Neutrophil (primary cell): ENCODE measurements at regions not wholly inside any gene's neighbourhood (a gene's known extent, or its start where the extent isn't known, plus 50 kb on each side); places are given as distances from the start of the nearest gene placed in this dataset.

Source experiments
- H3K27ac ChIP-seq: fragments of 200-600 bp; sonication (generic); 2 replicates; pipeline ENCODE4 v1.5.1; 2016; ENCODE audit warnings: mild to moderate bottlenecking, moderate library complexity
- H3K27me3 ChIP-seq: fragments of 200-600 bp; sonication (generic); 2 replicates; pipeline ENCODE4 v1.6.0; 2016; ENCODE audit warnings: mild to moderate bottlenecking
- H3K36me3 ChIP-seq: fragments of 200-600 bp; sonication (generic); 2 replicates; pipeline ENCODE4 v1.5.1; 2017
- H3K4me1 ChIP-seq, 2 experiments: fragments of 200-600 bp in 1 of 2; sonication (generic) in 1 of 2; 1 replicate in 1 of 2; 2 replicates in 1 of 2; pipeline versions ENCODE4 v1.5.1 to v1.6.1; 2013 to 2016; ENCODE audit warnings: low read depth in 1 of 2, low read length in 1 of 2, mild to moderate bottlenecking in 1 of 2, moderate library complexity in 1 of 2; ENCODE audit not compliant: control insufficient read depth in 1 of 2, insufficient read depth in 1 of 2
- H3K4me3 ChIP-seq, 2 experiments: fragments of 200-600 bp in 1 of 2; sonication (generic) in 1 of 2; 1 replicate in 1 of 2; 2 replicates in 1 of 2; pipeline ENCODE4 v1.5.1; 2013 to 2016; ENCODE audit warnings: low read depth in 1 of 2, low read length in 1 of 2, mild to moderate bottlenecking in 1 of 2, moderate library complexity in 1 of 2
- H3K9me3 ChIP-seq: fragments of 200-600 bp; sonication (generic); 2 replicates; pipeline ENCODE4 v1.5.1; 2016
- TF ChIP-seq, protein P1 (sequence below): fragments of 200-600 bp; sonication (generic); IDR thresholded peaks from 2 replicates; pipeline ENCODE4 v1.5.1; 2016; ENCODE audit warnings: antibody characterized with exemption

DNA sequence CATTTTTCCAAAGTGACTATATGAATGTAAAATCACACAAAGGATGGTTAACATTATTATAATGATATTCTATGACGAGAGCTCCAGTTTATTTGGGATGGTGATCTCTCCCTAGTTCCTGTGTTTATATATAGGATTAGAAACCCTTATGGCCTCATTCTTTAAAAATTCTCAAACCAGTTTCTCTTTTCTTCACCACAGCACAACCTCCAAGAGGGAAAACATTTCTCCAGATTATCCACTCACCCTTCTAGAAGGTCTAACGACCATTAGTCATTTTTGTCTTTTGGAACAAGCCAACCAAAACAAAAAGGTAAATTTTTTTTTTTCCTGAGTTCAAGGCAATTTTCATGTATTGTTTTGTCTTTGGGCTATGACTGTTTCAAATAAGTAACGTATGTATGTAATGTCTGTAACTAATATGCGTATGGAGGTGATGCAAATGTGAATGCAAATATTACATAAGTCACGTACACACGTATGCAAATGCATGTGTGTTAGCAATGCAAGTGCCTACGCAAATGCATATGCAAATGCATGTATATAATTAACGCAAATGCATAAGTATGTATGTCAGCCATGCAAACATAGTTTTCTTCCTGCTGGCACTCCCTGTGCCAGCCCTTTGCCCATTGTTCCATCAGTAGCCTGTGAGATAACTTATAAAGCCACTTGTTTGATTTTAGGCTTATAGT lies 72.5 kb upstream of the MORC3 start:
- H3K4me3 ChIP-seq, result no peak overlapping the region
- H3K27ac ChIP-seq, result no peak overlapping the region
- peaks cover 91% of the 10 kb centered on the region for H3K36me3 ChIP-seq
- H3K27me3 ChIP-seq, result no peaks in the 10 kb centered on the region
- H3K9me3 ChIP-seq, result no peaks in the 10 kb centered on the region
- no peaks in the 10 kb centered on the region for H3K4me1 ChIP-seq
- TF ChIP-seq, protein P1, sequence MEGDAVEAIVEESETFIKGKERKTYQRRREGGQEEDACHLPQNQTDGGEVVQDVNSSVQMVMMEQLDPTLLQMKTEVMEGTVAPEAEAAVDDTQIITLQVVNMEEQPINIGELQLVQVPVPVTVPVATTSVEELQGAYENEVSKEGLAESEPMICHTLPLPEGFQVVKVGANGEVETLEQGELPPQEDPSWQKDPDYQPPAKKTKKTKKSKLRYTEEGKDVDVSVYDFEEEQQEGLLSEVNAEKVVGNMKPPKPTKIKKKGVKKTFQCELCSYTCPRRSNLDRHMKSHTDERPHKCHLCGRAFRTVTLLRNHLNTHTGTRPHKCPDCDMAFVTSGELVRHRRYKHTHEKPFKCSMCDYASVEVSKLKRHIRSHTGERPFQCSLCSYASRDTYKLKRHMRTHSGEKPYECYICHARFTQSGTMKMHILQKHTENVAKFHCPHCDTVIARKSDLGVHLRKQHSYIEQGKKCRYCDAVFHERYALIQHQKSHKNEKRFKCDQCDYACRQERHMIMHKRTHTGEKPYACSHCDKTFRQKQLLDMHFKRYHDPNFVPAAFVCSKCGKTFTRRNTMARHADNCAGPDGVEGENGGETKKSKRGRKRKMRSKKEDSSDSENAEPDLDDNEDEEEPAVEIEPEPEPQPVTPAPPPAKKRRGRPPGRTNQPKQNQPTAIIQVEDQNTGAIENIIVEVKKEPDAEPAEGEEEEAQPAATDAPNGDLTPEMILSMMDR, result no peak

DNA sequence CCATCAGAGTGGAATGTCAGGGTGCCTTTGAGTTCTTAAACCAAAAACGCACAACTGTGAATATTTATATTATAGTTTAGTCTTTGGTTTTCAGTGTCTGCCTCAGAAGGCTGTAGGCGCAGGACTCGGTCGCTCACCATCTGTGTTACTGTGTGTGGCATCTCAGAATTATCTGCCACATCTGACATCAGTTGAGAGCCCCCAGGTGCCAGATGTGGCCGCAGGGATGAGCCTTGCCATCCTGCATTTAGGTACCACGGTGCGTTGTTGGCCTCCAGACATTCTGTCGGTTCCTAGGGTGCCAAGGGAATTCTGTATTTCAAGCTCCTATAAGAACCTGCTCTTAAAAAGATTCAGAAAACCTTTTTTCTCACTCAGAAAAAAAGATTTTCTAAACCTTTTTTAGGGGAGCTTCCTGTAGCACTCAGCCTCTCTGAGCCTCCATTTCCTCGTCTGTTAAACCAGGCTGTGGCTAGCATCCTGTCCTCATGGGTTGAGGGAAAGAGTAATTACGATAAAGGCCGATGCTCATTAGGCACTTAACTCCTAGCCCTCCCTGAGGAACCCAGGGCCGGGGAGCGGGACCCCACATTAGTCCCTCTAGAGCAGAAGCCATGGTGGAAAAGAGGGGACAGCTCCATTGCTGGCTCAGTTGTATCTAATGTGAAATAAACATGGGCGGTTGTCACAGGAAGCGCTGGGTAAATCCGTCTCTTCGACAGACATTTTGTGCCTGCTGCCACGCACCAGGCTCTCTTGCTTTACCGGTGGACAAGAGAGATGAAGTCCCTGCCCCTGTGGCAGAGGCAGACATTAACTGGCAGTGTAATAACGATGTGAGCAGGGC lies 70.2 kb upstream of the MORC3 start:
- H3K4me3 ChIP-seq, result no peak overlapping the region
- H3K27me3 ChIP-seq, result no peaks in the 10 kb centered on the region
- H3K27ac ChIP-seq, result no peak overlapping the region
- TF ChIP-seq, protein P1, result no peak
- no peaks in the 10 kb centered on the region for H3K4me1 ChIP-seq
- H3K9me3 ChIP-seq, result no peaks in the 10 kb centered on the region
- H3K36me3 ChIP-seq, result peaks cover 98% of the 10 kb centered on the region

DNA sequence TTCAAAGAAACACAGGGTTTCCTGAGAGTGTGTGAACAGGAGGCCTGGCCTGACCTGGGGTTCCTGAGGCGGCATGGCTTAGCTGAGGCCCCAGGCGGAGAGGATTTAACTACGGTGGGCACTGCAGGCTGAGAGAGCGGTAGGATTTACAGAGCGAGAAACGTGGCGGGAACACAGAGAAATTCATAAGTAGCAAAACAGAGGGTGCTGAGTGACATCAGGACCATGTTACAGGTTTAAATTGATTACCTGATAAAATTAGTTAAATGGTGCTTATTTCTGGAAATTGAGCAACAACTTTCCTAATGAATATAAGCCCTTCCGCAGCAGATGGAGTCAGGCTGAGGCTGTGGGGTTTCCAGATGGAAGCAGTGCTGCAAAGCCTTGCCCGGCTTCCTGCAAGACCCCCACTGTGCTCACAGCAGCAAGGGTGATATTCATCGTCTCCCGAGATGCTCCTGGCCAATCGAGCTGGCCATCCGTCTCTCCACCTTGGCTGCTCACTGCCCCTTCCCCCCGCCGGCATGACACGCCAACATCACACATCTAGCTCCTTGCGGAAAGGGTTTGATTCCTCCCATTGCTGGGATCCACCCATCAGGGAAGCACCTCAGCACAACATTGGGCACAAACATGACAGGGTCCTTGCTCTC lies 69.4 kb upstream of the MORC3 start:
- peaks cover 98% of the 10 kb centered on the region for H3K36me3 ChIP-seq
- TF ChIP-seq, protein P1, result no peak

DNA sequence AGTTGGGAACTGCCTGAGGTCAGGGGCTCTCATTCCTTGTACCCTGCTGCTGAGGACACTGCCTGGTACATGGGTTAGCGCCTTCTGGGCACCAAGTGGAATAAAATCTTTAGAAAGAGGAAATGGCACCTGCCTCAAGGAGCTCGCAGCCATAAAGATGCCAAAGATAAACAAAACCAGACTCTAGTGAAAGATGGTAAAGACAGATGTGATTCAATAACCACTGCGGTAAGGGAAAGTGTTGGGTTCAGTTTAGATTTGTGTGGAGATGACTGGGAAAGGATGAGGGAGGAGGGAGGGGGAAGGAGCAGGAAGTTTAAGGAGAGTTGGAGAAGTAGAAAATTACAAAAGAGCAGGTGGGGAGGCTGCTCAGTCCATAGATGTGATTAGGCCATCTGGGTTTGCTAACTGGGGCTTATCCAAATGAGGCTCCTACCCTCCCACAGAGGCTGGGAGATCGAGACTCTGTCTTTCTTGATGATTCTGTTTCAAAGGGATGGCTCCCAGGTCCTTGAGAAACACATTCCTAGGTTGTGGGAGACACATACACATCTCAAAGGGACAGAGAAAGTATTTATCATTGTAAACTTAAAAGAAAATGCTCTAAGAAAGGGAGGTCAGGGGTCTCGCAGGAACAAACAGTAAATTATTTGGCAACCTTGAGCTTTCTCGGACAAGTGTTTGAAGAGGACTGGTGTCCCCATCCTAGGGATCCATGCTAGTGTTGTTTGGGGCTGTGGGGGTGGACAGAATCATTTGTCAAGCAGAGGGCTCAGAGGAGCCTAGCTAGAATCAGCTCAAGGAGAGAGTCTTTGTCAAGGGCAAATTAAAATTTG lies 65.7 kb upstream of the MORC3 start:
- TF ChIP-seq, protein P1, result no peak
- Histone ChIP-seq H3K27me3 (no peaks in the 10 kb centered on the region), H3K36me3 (peaks cover 98% of the 10 kb centered on the region), H3K4me3 (no peak overlapping the region), H3K4me1 (no peaks in the 10 kb centered on the region), H3K9me3 (no peaks in the 10 kb centered on the region), H3K27ac (peak overlapping the region; percentile 50)

More for the DNA sequence above, 69.4 kb upstream of the MORC3 start:
- Histone ChIP-seq H3K27me3 (no peaks in the 10 kb centered on the region), H3K4me1 (no peaks in the 10 kb centered on the region), H3K27ac (no peak overlapping the region), H3K9me3 (no peaks in the 10 kb centered on the region), H3K4me3 (no peak overlapping the region)

DNA sequence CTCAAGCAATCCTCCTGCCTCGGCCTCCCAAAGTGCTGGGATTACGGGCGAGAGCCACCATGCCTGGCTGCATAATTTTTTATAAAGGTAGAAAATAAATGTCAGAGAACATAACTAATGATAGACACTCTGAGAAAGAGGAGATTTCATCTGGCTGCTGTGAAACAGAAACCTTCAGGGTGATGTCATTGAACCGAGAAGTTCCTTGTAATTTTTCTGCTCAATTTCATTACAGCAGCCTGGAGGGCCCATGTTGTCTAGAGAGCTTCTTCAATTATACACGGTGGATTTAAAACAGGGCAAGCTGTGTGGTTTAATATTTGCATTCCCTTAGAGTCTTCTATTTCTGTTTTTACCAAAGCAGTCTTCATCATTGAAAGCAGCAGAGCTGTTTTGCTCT lies 64.3 kb upstream of the MORC3 start:
- Histone ChIP-seq H3K27me3 (no peaks in the 10 kb centered on the region), H3K4me3 (no peak overlapping the region), H3K4me1 (peaks cover 5 to 6% of the 10 kb centered on the region in 2 experiments), H3K27ac (no peak overlapping the region), H3K36me3 (peaks cover 91% of the 10 kb centered on the region), H3K9me3 (no peaks in the 10 kb centered on the region)
- TF ChIP-seq, protein P1, result no peak
